ENCODE measurements at regions not wholly inside any gene's neighbourhood (a gene's known extent, or its start where the extent isn't known, plus 50 kb on each side); places are given as distances from the start of the nearest gene placed in this dataset.

- TF ChIP-seq TAF1 (IDR thresholded peaks at IDR 0.05; ENCODE audit: borderline replicate concordance, insufficient read depth, low read length), result no peak
- TF ChIP-seq POLR2AphosphoS5 (IDR thresholded peaks at IDR 0.05; ENCODE audit: low read depth, low read length), result no peak
Measured at GRCh38 chr7:68313806-68314205, 1284.5 kb upstream of the AUTS2 start.

Data from PFSK-1 (cell line).